Suppressor macrophage treated with lipopolysaccharide for 4 hours (primary cell): ENCODE measurements at regions not wholly inside any gene's neighbourhood (a gene's known extent, or its start where the extent isn't known, plus 50 kb on each side); places are given as distances from the start of the nearest gene placed in this dataset.

Experiments used
- DNase-seq: peaks from one replicate; pipeline ENCODE4 v3.0.0-alpha.2; 2020

DNA sequence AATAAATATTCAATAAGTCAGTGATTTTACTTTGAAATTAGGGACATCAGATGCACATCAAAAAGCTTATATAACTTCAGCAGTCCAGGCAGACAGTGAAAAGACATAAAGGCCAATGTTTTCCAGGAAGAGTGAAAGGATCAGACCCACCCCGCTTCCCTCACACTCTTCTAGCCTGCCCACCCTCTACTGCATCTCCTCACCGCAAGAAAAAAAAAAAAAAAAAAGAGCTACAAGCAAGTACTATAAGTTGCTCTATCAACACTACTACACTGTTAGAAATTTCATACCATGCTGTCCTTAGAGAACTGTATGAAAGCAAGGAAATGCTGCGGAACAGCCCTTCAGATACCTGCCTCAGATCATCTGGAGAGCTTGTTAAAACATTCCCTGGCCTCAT, 240.8 kb downstream of the ZEB2 start:
- no peak for DNase-seq

DNA sequence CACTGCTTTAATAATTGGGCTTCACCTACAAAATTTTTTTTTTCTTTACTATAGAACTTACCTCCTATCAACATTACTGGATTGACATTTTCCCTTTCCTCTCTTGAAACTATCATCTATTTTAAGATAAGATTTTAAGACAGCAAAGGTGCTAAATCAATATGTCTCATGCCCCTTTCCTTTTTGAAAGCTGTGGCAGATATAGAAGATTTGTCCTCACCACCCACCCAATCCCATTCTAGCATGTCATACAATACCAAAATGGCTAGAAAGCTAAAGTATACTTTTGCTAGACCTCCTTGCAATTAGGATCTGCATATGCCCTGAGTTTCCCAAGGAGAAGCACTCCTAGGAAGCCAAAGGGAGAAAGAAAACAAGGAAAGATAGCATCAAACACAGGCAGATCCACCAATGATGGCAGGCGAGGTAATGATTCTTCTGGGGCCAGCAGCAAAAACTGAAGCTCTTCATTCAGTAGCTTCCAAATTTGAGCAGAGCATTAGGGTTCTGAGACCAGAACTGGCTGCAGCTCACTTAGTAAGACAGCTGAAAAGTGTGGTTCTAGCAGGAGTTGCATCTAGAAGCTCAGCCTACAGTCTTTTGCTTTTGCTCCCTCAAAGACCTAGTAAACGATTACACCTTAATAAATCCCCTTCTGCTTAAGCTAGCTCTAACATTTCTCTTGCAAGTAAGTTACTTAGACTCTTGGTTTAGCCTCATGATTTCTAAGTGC, 242.1 kb downstream of the ZEB2 start:
- DNase-seq = no peak

DNA sequence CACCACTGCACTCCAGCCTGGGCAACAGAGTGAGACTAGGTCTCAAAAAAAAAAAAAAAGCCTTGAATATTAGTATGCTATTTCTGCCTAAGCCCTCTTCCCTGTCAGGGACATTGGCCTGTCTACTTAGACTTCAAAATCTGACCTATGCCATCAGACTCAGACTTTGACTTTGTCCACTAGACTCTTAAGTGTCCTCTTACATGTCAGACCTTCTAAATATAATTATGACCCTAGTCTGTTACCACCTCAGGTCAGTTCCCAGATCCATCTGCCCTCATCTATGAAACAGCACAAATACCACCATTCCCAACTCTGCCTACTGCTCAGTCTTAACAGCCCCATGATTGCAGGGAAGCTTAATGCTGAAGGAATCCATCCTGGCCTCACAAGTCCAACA, 244.6 kb downstream of the ZEB2 start:
- no peak for DNase-seq

DNA sequence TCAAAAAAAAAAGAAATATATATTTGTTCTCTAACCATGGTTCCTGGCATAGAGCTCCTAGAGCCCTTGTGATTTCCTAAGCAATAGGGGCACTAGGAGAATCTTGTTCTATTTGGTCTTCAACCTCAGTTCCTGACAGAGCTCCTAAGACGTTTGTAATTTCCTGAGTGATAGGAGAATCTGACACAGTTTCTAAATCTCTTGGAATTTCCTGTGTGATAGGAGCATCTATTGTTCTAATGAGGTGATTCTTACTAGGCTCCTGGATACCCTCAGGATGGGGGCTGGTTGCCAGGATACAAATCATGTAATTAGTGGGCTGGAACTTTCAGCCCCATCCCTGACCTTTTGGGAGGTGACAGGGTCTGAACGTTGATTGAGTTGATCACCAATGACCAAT, 245.8 kb downstream of the ZEB2 start:
- no peak for DNase-seq

DNA sequence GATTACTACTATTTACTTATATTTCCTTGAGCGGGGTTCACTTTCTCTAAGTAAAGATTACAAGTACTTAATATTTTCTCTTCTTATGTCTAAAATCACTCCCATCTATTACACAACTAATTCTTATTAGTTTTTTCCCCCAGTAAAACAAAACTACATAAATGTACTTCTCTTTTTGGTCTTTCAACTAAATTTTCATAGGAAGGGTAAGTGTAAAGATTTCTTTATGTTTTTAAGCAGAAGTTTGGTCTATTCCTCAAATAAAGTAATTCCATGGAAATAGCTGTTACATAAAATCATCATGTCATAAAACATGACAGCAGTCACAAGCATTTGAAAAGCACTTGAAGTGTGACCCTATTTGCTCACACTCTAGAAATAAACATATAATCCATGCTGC, 249.0 kb downstream of the ZEB2 start:
- DNase-seq = peak; percentile 31

DNA sequence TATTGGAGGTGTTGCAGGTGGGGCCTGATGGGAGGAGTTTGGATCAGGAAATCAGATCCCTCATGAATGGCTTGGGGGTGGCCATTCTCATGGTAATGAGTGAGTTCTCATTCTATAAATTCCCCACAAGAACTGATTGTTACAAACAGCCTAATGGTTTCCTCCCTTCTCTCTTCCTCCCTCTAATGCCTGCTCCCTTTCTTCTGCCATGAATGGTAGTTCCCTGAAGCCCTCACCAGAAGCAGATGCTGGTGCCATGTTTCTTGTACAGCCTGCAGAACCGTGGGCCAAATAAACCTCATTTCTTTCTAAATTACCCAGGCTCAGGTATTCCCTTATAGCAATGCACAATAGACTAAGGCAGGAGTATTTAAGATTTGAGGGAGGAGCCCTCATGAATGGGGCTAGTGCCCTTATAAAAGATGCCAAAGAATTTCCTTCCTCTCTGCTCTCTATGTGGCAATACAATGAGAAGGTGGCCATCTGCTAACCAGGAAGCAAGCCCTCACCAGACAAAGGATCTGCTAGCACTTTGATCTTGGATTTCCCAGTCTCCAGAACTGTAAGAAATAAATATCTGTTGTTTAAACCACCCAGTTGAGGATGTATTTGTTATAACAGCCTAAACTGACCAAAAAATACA, 251.8 kb downstream of the ZEB2 start:
- DNase-seq = peak; percentile 8

DNA sequence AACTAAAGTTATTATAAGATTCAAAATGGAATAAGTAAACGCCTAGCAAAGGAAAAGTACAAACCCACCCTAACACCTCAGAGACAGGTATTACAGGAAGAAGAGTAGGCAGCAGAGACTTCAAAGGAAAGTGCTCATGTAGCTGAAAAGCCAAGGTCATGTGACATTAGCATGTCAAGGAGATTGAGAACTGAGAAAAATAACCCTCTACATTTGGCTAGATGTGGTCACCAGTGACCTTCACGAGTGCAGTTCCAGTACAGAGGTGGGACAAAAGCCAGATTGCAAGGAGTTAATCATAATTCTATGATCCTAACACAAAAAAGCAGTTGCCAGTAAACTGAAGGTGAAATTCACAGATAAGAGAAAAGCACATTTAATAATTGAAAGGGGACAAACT, 252.7 kb downstream of the ZEB2 start:
- no peak for DNase-seq

DNA sequence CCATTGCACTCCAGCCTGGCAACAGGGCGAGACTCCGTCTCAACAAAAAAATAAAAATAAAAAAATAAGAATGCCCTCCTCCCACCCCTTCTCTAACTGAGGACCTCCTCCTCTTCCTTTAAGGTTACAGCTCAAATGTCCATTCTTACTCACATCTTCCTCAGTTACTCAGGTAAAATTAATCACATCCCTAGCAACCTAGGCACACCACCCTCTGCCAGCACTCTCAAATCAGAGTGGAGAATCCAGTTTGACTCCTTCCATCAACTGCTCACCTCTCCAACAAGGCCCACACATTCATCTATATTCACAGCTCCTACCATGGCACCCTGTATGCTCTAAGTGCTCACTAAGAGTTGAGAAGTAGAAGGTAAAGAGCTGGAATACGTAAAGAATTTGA, 254.3 kb downstream of the ZEB2 start:
- DNase-seq = no peak

DNA sequence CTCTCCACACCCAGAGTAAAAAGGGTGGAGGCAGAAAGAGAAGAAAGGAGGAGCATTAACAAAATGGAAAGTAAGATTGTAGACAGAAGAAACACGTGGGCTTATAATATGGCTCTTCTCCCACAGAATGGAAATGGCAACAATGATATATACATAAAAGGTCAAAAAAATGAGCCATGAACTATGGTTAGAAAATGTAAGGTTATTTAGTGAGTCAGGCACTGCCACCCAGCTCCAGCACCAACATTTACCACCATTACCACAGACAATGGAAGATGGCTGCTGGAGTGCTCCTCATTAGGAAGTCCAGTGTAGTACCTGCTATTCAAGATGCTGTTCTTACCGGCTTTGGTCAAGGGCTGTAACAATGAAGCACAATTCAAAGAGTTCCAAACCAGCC, 258.0 kb downstream of the ZEB2 start:
- no peak for DNase-seq

DNA sequence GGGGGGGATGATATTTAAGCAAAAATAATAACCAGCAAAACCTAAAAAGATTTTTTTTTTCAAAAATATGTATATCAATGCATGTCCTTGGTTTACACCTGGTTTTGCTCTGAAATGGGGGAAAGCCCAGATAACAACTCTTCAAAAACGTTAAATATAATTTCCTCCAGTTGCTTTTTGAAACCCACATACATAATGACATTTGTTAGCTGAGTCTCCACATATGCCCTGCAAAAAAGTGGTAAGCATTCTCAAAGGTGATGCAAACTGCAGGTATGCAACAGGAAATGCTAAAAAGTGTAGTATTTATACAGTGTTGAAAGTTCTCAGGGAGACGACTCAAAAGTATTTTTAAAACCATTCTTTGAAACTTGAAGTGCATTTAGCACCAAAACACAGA, 258.6 kb downstream of the ZEB2 start:
- DNase-seq = no peak

DNA sequence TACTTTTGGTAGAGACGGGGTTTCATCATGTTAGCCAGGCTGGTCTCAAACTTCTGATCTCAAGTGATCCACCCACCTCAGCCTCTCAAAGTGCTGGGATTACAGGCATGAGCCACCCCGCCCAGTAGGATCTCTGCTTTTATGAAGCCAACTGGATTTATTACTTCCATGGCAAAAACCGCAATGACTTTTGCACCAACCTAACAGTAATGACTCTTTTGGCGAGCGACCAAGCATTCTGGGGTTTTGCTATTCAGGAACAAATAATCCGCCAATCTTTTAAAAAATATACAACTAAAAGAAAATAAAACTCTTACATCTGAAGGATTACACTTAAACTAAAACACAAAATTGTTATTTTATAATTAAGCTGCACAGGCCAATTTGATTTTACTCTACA, 260.6 kb downstream of the ZEB2 start:
- no peak for DNase-seq

DNA sequence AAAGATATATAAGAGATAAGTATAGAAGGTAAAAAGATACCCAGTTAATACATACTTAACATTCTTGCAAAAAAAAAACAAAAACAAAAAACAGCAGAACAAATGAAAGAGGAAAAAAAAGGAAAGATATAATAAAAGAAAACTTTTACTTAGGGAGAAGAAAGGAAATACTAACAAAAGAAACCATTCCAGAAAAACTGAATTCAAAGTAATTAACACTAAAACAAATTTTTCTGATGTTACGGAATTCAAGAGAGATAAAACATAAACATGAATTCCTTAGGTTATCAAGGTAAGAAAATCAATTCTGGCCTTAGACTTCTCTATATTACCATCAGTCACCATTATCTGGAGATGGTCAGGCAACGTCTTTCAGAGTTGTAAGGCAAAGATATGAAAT, 261.8 kb downstream of the ZEB2 start:
- DNase-seq = no peak

DNA sequence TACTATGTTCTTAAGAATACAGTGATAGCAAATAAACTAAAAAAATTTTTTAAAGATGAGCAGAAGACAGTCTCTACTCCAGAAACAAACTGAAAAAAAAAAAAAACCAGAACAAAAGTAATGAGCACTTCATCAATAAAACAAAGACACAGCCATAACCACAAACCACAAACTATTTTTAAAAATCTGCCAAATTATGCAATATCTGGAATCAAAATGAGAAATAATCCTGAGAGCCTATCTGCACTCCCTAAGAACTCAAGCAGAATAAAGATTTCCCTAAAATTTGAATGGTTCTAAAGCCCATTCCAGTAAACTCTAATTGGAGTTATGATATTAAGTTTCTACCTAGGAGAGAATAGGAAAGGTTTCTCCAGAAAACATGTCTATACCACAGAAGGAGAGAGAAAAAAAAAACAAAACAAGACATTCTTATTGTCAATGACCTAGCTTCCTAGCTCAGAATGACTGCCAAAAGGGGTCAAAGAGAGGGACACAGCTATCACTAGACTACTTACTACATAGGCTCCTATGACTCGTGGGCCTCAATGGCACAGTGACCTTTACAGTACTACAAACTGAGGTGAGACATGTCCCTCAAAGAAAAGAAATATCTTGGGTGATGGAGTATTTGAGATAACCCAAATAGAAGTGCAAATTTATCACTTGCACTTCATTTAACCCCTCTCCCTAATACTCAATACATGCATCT, 262.8 kb downstream of the ZEB2 start:
- no peak for DNase-seq

DNA sequence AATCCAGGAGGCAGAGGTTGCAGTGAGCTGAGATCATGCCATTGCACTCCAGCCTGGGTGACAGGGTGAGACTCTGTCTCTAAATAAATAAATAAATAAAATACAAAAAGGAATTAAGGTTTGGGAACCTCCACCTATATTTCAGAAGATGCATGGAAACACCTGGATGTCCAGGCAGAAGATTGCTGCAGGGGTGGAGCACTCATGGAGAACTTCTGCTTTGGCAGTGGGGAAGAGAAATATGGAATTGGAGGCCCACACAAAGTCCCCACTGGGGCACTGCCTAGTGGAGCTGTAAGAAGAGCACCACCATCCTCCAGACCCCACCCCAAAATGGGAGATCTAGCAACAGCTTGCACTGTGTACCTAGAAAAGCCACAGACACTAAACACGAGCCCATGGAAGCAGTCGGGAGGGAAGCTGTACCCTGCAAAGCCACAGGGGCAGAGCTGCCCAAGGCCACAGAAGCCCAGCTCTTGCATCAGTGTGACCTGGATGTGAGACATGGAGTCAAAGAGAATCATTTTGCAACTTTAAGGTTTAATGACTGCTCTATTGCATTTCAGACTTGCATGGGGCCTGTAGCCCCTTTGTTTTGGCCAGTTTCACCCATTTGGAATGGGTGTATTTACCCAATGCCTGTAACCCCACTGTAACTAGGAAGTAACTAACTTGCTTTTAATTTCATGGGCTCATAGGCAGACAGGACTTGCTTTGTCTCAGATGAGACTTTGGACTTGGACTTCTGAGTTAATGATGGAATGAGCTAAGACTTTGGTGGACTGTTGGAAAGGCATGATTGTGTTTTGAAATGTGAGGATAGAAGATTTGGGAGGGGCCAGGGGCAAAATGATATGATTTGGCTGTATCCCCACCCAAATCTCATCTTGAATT, 265.3 kb downstream of the ZEB2 start:
- DNase-seq = no peak

DNA sequence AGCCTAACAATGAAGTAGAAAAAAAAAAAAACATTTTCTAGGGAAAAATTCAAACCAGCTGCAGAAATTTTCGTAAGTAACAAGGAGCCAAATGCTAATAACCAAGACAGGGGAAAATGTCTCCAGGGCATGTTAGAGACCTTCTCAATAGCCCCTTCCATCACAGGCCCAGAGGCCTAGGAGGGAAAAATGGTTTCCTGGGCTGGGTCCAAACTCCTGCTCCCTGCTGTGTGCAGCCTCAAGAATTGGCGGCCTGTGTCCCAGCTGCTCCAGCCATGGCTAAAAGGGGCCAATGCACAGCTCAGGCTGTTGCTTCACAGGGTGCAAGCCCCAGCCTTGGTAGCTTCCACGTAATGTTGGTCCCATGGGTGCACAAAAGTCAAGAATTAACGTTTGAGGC, 266.2 kb downstream of the ZEB2 start:
- no peak for DNase-seq

DNA sequence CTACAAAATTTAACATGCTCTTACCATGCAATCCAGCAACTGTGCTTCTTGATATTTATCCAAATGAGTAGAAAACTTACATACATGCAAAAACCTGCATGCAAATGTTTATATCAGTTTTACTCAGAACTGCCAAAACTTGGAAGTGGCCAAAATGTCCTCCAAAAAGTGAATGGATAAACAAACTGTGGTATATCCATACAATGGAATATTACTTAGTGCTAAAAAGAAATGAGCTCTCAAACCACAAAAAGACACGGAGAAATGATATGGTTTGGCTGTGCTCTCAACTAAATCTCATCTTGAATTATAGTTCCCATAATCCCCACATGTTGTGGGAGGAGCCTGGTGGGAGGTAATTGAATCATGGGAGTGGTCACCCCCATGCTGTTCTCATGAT, 267.2 kb downstream of the ZEB2 start:
- no peak for DNase-seq

DNA sequence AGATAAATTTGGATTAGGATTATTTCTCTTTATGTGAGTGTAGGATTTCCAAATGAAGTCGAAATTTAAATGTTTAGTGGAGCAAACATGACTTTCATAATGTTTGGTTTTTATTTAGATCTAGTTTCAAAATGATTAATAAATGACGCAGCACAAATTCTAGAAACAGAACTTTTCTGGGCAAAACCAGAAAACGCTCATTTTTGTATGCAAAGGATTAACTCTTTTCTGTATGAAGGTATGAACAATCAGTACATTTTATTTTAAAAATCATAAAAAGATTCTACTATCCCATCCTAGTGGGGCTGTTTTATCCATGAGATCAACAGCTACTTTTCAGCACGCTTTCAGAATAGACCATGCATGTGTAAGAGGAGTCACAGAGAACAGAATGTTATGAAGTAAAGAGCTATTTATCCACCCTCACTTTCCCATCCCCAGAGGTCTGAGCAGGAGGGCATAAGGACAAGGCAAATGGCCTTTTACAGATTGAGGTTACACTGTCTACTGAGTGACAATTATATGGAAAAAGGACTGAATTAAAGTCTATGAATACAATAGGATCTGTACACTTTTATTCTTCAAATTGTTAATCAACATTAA, 270.8 kb downstream of the ZEB2 start:
- DNase-seq = peak; percentile 45

DNA sequence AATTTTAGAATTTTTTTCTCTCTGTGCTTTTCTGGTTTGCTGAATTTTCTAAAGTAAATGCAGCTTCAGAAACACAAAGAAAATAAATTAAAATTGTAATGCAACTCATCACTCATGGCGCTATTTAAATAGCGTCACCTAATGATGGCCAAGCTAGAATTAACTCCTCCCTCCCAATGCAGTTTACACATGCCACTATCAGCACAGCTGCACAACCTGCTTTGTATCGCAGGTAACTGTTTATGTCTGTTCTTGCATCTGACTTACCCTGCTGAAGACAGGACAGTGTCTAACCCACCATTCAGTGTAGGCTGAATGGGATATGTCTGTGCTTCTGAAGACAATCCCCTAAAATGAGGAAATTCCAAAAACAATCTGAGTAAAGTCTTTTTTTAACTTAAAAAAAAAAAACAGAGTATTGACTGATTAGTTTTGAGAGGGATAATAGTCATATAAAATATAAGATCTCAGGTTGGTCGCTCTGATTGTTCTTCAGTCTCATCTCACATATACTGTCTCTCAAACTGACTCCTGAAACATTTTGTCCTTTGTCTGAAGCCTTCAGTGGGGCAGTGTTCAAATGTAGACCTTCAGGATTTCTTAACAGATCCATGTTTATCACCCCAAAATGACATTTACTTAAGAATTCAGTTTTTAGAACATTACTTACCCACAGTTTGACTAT, 271.4 kb downstream of the ZEB2 start:
- no peak for DNase-seq

DNA sequence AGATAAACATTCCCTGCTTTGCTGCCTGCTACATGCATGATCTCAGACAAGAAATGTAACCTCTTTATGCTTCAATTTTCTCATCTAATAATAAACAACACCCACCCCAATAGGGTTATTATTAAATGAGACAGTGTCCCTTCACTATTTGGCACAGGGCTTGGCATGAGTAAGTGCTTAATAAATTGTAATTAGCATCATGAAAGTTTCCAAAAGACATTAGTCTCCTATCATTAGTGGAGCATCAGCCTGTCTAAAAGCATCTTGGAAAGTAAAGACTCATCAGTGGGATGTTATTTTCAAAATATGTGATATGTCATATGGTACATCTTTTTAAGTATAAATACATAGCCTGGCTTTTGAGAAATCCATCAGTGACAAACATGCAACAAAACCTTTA, 275.0 kb downstream of the ZEB2 start:
- DNase-seq = no peak

DNA sequence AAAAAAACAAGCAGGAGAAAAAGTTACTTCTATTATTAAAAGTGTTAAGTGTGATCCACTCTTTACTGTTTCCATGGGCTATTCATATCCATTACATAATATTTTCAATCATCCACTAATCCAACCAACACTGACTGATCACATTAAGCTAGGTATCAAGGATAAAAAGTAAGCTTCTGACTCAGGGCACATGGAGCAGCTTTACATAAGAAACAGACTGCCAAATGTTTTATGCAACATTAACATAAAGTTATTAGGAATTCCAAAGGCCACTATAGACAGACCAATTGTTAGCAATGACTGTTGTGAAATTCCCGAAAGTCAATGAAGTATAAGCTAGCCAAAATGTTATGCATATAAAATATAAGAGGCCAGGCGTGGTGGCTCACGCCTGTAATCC, 277.6 kb downstream of the ZEB2 start:
- DNase-seq = no peak

DNA sequence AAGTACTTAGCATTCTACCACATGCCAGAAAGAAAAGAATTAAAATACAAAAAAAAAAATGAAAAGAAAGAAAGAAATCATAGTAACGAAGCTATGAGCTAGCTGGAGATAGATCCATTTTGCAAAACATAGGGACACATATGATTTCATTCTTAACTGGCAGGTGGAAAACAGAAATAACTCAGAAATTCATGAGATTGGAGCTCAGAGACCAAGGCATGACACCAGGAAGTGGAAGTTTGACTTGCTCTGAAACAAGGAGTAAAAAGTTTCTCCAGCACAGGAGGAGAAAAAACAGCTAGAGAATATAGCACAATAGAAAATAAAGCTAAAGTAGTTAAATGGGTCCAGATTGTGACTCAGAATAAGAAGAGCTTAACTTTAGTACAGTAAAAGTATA, 278.1 kb downstream of the ZEB2 start:
- no peak for DNase-seq

DNA sequence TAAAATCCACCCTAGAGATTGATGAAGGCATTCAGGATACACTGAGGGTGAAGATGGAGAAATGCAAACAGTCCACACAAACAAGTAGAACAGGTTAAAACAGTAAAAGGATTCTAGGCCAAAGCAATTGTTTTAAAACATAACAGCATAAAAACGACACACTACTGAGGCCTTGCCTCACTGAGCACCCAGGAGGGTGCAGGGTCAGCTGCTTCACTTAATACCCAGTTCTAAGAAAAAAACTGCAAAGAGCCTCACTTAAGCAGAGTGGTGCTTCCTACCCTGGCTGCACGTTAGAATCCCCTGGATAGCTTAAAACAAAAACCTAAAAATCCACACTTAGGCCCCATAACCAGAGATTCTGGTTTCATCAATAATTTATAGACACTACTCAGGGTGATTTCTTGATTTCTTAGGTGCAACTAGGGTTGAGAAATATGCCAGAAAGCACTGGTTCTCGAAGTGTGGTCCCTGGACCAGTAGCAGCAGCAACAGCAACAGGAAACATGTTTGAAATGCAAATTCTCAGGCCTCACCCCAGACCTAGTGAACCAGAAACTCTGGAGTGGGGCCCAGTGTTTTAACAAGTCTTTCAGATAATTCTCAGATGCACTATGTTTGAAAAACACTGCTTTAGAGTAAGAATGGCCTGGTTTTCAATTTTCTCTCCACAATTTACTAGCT, 279.1 kb downstream of the ZEB2 start:
- no peak for DNase-seq
